Natural killer cell (primary cell): ENCODE measurements at regions not wholly inside any gene's neighbourhood (a gene's known extent, or its start where the extent isn't known, plus 50 kb on each side); places are given as distances from the start of the nearest gene placed in this dataset.

Experiments
- ATAC-seq, 3 donors: fragments of 150-1000 bp in 2 of 3; fragments of 200-7000 bp in 1 of 3; cut with Tn5 transposase; 1 replicate in 1 of 3; 2 replicates in 2 of 3; pipeline ENCODE4 v1.10.0; 2021; ENCODE audit warnings: mild to moderate bottlenecking in 2 of 3, moderate library complexity in 2 of 3
- DNase-seq, 2 donors: peaks; one replicate each; pipeline versions ENCODE4 v3.0.0 to v3.0.0-alpha.2; 2013 to 2021; ENCODE audit warnings: mixed read lengths in 1 of 2
- H3K27ac ChIP-seq: one replicate; pipeline ENCODE4 v1.5.1; 2013; ENCODE audit warnings: mild to moderate bottlenecking, low read length
- H3K27me3 ChIP-seq: one replicate; pipeline ENCODE4 v1.6.1; 2013; ENCODE audit warnings: low read length; ENCODE audit not compliant: control insufficient read depth, insufficient read depth
- H3K36me3 ChIP-seq: one replicate; pipeline ENCODE4 v1.6.1; 2013; ENCODE audit warnings: low read length; ENCODE audit not compliant: control insufficient read depth, insufficient read depth
- H3K4me1 ChIP-seq: one replicate; pipeline ENCODE4 v1.6.1; 2013; ENCODE audit warnings: low read length; ENCODE audit not compliant: control insufficient read depth, insufficient read depth
- H3K4me3 ChIP-seq: one replicate; pipeline ENCODE4 v1.5.1; 2013; ENCODE audit warnings: low read length
- H3K9me3 ChIP-seq: one replicate; pipeline ENCODE4 v1.6.1; 2013; ENCODE audit warnings: low read length; ENCODE audit not compliant: control insufficient read depth, insufficient read depth
- H3K27ac Mint-ChIP-seq, 2 donors: one replicate each; pipeline ENCODE4 v1.8.0; 2022; ENCODE audit warnings: mild to moderate bottlenecking in 2 of 2, mixed read lengths in 2 of 2, moderate library complexity in 1 of 2
- H3K27me3 Mint-ChIP-seq, 2 donors: one replicate each; pipeline ENCODE4 v1.8.0; 2022; ENCODE audit warnings: low read depth in 2 of 2, mixed read lengths in 2 of 2
- H3K36me3 Mint-ChIP-seq: one replicate; pipeline ENCODE4 v1.8.0; 2022; ENCODE audit warnings: mixed read lengths
- H3K4me1 Mint-ChIP-seq, 2 donors: one replicate each; pipeline ENCODE4 v1.8.0; 2022; ENCODE audit warnings: mixed read lengths in 2 of 2
- H3K4me3 Mint-ChIP-seq: one replicate; pipeline ENCODE4 v1.8.0; 2022; ENCODE audit warnings: mild to moderate bottlenecking, moderate library complexity, mixed read lengths
- H3K9me3 Mint-ChIP-seq, 2 donors: one replicate each; pipeline ENCODE4 v1.8.0; 2022; ENCODE audit warnings: mixed read lengths in 2 of 2
- CTCF ChIP-seq: fragments of 200-600 bp; IDR thresholded peaks from one replicate; pipeline ENCODE4 v1.8.0; 2022; ENCODE audit warnings: antibody characterized with exemption
- WGBS: methylation state at CpG from one replicate; pipeline ENCODE4 v1.1.7; 2013; ENCODE audit warnings: missing lambda C conversion rate; ENCODE audit not compliant: insufficient coverage; 5-methylcytosine and 5-hydroxymethylcytosine counted together
- intact Hi-C: fragments of 100-400 bp; cut with micrococcal nuclease; formaldehyde crosslinking; loops from one replicate; pipeline ENCODE4 v1.14.2; 2022

GRCh38 chr19:31602548-31602947, 253.3 kb upstream of the TSHZ3 start:
- no peaks in the 10 kb centered on the region for H3K4me1 Mint-ChIP-seq
- H3K4me3 Mint-ChIP-seq, result no peak overlapping the region
- no peak overlapping the region for H3K27ac Mint-ChIP-seq
- DNase-seq, result no peak
- H3K27me3 Mint-ChIP-seq, result peaks cover 3 to 17% of the 10 kb centered on the region in 2 donors
- WGBS, result 73% methylated on average over 4 of the region's 4 CpGs
- Histone ChIP-seq H3K27me3 (no peaks in the 10 kb centered on the region), H3K27ac (no peak overlapping the region), H3K4me1 (no peaks in the 10 kb centered on the region), H3K4me3 (no peak overlapping the region), H3K9me3 (peaks cover 2% of the 10 kb centered on the region), H3K36me3 (no peaks in the 10 kb centered on the region)
- TF ChIP-seq CTCF, result no peak
- intact Hi-C loops, result no loop called here
- no peaks in the 10 kb centered on the region for H3K9me3 Mint-ChIP-seq
- no peak for ATAC-seq
- H3K36me3 Mint-ChIP-seq, result no peaks in the 10 kb centered on the region

GRCh38 chr19:31604493-31605040, 255.3 kb upstream of the TSHZ3 start:
- H3K27me3 ChIP-seq, result no peaks in the 10 kb centered on the region
- H3K36me3 Mint-ChIP-seq, result no peaks in the 10 kb centered on the region
- H3K4me1 ChIP-seq, result no peaks in the 10 kb centered on the region
- 89% methylated on average over 10 of the region's 10 CpGs for WGBS
- H3K9me3 ChIP-seq, result no peaks in the 10 kb centered on the region
- no peaks in the 10 kb centered on the region for H3K36me3 ChIP-seq
- no peak overlapping the region for H3K4me3 Mint-ChIP-seq
- H3K27ac ChIP-seq, result no peak overlapping the region
- ATAC-seq (no peak), DNase-seq (no peak)
- no peak overlapping the region for H3K4me3 ChIP-seq
- no peak for TF ChIP-seq CTCF
- intact Hi-C loops, result no loop called here
- H3K27me3 Mint-ChIP-seq, result peaks cover 6 to 23% of the 10 kb centered on the region in 2 donors
- H3K27ac Mint-ChIP-seq, result no peak overlapping the region
- H3K4me1 Mint-ChIP-seq, result no peaks in the 10 kb centered on the region
- H3K9me3 Mint-ChIP-seq, result no peaks in the 10 kb centered on the region

DNA sequence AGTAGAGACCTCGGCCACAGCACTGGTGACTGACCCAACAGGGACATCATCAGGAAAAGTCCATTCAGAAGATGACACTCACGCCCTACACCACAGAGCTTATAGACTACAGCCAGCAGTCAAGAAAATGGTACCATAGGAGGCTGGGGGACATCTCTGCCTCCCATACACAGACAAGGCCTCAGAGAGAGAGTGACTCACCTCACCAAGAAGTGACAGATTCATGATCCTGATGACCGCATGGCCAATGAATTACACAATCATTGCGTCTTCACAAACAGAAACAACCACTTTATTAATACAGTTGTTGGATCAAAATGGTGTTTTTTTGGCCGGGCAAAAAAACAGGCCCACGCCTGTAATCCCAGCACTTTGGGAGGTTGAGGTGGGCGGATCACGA, 260.8 kb upstream of the TSHZ3 start:
- intact Hi-C loops, result no loop called here
- no peak overlapping the region for H3K4me3 Mint-ChIP-seq
- Histone ChIP-seq H3K27me3 (no peaks in the 10 kb centered on the region), H3K4me3 (no peak overlapping the region), H3K9me3 (no peaks in the 10 kb centered on the region), H3K36me3 (no peaks in the 10 kb centered on the region), H3K4me1 (no peaks in the 10 kb centered on the region), H3K27ac (no peak overlapping the region)
- H3K36me3 Mint-ChIP-seq, result no peaks in the 10 kb centered on the region
- H3K27ac Mint-ChIP-seq, result no peak overlapping the region
- DNase-seq (no peak), ATAC-seq (no peak)
- WGBS, result 89% methylated on average over 8 of the region's 8 CpGs
- H3K4me1 Mint-ChIP-seq, result no peaks in the 10 kb centered on the region
- peaks cover 11 to 21% of the 10 kb centered on the region in 2 donors for H3K27me3 Mint-ChIP-seq
- H3K9me3 Mint-ChIP-seq, result no peaks in the 10 kb centered on the region
- TF ChIP-seq CTCF, result no peak
